HG03354 (cell line): ENCODE measurements at regions not wholly inside any gene's neighbourhood (a gene's known extent, or its start where the extent isn't known, plus 50 kb on each side); places are given as distances from the start of the nearest gene placed in this dataset.

Source experiments
- ATAC-seq: cut with Tn5 transposase; IDR thresholded peaks from one replicate; pipeline ENCODE4 v1.9.1; 2021; ENCODE audit warnings: mild to moderate bottlenecking; ENCODE audit not compliant: unreplicated experiment, poor library complexity, severe bottlenecking

DNA sequence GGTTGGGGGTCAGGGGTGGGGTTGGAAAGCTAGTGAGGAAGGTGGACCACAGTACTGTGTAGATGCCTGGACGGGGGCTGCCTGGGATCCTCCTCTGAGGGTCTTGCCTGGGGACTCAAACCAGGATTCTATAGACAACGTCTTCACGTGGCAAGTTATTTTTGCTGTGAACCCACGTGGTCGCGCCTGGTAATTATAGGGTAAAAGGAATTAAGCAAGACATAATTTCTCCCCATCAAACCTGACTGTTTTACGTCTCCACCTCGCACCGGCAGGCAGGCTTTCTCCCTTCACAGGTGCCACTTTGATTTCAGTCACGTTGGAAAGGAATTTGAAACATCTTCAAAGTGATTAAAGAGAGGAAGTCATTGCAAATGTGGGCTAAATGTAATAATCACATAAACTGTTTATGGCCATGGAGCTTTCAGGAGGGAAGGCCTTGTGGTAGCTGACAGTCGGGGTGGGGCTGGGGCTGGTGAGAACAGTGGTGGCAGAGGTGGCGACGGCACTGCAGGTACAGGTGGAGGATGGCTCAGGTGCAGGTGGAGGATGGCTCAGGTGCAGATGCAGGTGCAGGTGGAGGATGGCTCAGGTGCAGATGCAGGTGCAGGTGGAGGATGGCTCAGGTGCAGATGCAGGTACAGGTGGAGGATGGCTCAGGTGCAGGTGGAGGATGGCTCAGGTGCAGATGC is 197.1 kb upstream of the NLRP1 start:
- ATAC-seq: no peak

DNA sequence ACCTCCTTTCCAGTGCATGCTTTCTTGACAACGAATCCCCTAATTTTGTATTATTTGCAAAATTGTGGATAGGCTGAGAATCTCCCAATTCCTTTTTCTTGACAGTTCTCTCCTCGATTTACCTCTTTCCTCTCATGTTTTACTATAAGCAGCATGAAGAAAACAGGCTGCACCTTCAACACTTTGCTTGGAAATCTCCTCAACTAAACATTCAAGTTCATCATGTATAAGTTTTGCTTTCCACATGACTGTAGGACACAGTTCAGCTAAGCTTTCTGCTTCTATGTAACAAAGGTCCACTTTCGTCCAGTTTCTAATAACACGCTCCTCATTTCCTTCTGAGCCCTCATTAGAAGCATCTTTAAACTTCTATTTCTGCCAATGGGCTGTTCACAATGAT is 199.0 kb upstream of the NLRP1 start:
- ATAC-seq: no peak

DNA sequence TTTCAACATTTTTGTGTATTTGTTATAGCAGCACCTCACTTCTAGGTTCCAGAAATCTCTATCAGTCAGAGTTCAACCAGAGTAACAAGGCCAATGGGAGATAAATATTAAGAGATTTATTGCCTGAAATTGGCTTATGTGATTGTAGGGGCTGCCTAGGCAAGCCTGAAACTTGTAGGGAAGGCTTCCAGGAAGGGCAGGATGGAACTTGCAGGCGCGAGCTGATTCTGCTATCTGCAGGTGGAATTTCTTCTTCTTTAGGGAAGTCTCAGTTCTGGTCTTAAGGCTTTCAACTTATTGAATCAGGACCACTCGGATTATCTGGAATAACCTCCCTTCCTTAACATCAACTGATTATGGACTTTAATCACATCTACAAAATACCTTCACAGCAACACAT is 199.5 kb upstream of the NLRP1 start:
- no peak for ATAC-seq

DNA sequence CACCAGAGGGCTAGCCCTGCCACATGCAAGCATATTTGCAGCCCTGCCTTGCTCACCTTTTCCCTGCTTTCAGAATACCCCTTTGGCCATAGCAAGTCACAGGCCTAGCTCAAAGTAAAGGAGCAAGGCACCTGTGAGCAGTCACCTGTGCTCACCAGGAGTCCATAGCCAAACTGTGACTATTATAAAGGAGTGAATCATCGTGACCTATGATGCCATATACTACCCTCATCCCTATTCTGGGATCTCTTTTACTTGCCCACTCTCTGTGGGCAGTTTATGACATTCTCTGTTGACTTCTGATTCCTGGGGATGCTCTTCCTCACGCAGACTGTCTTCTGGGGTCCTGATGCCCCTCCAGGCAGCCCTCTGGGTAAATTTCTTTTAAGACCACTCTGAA is 200.5 kb upstream of the NLRP1 start:
- ATAC-seq: no peak

DNA sequence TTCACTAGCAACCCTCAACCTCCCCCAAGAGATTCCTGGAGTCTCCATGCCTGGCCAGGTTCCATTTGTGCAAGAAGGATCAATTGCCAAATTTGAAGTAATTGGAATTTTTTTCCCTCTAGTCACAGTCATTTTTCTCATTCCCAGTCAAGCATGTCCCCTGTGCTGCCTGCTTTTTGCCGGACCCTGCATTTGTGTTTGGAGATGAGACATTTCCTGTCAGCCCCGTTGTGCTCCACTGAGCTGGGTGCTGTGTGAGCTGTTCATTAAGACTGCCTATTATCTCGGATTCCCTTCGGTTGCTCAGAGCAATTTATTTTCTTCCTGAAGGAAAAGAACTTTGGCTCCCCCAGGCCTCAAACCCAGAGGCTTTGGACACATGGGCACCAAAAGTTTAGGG is 201.0 kb upstream of the NLRP1 start:
- ATAC-seq: peak; percentile 59

DNA sequence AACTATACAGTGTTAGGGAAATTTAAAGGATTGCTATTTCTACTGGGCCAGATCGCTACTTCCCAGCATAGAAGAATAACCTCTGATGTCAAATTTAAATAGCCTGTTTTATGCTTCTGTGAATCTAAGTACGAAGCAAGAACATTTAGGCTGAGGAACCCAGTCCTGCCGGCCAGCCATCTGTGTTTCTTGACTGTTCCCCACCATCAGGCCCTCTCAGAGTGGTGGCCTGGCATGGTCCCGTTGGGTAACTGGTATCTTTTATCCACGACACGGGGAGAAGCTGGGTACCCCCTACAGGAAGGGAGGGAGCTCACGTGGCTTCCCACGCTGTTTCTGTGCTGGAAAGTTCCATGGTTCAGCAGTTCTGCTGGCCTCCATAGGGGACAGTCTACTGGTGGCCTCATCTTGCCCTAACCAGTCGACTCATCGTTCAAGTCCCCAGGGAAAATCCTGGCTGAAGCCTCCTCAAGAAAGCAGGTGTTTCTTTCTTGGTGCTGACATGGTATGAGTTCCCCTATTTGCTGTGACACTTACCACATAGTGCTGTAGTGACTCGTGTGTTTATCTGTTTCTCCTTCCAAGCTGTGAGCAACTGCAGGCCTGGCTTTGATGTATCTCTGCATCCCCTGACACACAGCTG is 201.7 kb upstream of the NLRP1 start:
- ATAC-seq: peak; percentile 81

DNA sequence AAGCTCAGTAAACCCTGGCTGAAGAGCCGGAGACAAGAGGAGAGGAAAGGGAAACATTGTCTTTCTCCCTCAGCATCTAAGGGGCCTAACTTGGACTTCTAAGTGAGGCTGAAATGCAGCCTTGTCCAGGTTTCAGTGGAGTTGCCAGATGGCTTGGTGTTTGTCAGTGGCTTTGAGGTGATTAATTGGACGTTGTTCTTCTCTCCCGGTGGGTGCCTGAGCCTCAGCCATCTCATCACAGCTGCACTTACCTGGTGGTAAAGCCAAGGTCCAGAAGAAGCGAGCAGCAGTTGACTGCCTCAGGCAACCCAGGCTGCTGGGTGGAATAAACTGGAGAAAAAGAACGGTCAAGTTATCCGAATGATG is 202.2 kb upstream of the NLRP1 start:
- peak; percentile 19 for ATAC-seq

DNA sequence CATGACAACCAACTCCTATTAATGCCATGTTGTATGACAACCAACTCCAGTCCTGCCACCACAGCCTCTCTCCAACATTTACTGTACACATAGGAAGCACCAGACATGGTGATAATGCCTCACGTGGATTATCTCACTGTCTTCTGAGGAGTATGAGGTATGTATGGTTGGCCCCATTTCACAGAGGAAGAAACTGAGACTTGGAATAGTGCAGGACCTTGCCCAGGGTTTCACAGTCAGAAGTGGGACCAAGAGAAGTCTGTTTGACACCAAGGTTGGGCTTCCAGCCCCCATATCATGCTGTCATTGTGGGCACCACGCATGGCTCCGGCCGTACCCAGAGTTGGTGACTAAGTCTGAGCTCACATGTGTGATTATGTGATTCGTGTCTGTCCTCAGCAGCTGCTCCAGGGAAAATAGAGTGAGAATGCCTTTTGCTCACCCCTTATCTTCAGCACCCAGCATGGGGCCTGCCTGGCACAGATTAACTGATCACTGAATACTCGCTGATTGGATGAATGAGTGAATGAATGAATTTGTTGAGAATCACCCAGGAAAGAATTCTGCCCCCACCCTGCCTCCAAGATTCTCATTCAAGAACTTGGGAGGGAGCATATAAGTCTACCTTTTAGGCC is 204.1 kb upstream of the NLRP1 start:
- ATAC-seq: no peak

DNA sequence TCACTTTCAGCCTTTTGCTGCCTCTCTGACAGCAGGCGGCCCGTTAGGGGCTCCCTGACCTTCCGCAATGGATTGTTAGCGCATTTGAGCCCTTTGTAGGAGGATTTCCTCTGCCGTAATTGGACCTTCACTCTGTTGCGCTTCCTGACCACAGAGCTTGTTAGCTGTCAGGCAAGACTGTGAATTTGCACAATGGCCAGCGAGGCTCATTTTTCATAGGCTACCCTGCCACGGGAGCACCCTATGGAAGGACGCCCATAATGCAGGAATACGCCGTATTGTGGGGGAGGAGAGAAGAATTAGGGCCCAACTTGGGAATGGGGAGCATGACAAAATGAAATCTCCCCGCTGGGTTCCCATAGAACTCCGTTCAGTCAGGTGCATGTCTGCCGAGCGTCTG is 205.2 kb upstream of the NLRP1 start:
- ATAC-seq: no peak

DNA sequence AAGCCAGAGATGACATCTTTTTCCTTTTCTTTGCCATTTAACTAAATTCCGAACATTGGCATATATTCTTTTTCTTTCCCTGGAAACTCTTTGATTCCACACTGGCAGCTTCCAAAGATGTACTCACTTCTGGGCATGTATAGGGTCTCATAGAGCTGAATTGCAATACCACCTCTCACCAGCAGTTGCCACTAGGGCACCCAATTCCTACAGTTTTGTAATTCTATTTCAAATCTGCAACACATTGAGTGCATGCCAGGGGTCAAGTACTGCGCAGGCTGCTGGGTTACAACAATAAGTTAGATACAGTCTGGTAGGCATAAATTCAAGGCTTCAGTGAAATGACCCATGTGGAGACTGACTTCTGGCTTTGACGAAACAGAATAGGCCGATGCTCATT is 208.8 kb upstream of the NLRP1 start:
- no peak for ATAC-seq

DNA sequence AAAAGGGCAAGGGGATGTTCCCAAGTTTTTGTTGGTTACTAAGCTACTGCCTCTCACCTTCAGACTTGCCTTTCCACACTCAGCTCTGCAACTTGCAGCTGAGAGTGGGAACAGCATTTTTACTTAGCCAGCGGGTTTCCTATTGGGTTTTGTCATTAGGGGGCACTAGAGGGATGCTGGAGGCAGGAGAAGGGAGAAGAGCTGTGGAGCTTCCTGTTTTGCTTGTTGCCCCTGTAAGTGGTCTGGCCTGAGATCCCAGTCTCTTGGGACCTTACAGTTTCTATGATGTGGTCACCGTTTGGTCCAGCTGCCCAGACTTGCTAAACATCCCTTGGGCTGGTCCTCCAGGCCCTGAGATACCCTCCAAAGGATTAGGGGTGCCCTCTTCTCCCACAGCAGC is 209.6 kb upstream of the NLRP1 start:
- ATAC-seq: no peak

DNA sequence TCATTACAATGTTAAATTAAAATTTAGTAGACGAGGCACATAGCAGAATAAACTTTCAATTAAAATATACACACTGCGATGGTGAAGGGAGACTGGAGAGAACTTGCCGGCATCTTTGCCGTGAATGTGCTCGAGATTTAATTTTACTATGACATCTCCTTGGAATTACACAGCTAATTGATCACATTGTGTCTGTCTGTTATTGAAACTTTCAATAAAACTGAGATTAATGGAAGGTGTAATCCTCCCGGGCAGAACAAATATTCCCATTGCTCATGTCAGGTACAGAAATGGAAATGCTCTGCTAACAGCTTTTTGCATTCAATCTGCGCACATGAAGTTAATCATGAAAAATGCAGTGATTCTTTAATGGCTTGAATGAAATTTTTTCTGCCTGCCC is 210.1 kb upstream of the NLRP1 start:
- no peak for ATAC-seq

DNA sequence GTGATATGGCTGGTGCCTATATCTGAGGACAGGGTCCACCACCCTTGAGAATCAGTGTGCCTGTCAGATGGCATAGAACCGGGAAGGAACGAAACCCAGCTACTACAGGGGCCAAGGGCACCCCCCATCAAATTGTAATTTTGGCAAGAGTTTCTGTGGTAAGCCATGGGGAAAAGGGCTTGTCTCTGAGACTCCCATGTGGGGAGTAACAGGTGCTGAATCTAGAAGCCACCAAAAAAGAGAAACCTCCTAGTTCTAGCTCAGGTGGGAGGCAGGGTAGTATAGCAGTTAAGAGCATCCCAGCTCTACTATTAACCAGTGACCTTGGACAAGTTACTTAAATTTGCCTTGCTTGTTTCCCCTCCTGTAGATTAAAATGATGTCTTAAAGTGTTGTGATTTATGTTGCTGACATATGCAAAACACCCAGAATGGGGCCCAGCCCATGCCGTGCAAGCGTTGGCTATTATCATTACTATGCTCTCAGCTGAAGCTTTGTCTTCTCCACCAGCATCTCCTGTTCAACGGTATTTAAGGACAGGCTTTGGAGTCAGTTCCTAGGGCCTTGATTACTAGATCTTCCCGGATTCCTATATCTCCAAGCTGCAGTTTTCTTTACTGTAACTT is 210.7 kb upstream of the NLRP1 start:
- ATAC-seq: no peak

DNA sequence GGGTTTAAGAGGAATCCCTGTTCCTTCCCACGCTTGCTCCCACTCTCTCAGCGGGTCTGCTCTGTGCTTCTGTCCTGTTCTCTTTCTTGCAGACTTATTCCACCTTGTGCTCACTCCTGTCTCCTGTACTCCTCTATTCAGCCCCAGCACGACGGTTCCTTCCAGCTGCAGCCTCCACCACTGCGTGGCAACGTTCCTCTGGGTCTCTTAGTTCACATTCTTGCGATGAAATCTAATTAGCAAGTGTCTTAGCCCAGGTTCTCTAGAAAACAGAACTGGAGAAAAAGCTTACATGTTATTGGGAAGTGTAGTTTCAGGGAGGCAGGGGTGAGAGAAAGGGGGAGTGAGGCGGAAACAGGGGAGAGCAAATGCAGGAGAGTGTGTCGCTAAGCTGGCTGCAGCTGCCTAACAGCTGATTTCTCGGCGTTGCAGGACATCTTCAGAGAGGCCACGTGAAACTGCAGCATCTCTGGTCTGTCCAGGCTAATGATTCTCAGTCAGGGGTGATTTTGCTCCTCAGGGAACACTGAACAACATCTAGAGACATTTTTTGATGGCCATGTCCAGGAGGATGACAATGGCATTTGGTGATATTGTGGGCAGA is 213.2 kb upstream of the NLRP1 start:
- ATAC-seq: no peak

DNA sequence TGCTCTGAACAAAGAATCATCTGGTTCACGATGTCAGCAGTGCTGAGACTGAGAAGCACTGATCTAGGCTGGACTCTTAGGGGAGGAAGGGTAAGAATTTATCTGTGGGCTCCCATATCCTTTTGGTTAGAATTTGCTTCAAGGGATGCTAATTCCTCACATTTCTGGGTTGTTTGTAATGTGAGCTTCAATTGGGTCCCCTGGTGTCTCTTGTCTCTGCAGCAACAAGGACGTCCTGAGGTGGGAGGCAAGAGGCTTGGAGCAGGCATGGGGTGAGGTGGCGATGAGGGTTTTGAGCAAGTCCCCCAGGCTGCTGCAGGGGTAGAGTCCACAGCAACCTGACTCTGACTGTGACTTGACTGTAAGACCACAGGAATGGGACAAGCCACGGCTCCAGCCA is 213.8 kb upstream of the NLRP1 start:
- no peak for ATAC-seq

DNA sequence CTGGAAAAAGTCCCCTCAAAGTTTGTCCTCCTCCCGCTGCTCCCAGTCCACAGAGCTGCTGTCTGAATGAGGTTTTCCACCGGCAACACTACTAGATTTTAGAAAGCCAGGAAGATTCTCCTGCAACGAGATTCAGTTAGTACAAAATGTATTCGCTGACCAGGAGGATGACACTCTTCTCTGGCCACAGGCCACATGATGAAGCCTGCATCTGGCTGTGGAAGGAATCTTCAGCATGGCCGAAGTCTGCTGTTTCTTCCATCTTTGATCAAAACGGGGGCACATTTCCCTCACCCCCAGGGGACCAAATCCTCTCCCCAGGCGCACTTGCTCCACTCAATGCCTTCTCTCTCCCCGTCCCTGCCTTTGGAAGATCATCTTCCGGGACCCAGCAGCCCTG is 215.8 kb upstream of the NLRP1 start:
- no peak for ATAC-seq

DNA sequence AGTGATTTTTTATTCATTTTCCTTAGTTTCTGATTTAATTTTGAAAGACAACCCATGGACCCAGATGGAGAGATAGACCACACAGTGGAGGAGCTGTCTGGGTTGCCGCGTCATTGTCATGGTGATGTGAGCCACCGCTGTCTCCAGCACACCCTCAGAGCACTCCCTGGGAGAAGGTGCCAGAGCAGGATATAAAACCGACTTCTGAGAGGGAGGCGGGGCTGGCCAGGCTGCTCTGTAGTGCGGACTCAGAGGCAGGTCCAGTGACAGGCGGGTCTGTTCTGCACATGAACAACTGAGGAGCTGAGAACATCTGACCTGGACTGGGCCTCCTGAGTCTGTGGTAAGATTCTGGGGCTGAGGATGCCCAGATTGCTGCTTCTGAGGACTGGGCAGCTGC is 216.3 kb upstream of the NLRP1 start:
- no peak for ATAC-seq

DNA sequence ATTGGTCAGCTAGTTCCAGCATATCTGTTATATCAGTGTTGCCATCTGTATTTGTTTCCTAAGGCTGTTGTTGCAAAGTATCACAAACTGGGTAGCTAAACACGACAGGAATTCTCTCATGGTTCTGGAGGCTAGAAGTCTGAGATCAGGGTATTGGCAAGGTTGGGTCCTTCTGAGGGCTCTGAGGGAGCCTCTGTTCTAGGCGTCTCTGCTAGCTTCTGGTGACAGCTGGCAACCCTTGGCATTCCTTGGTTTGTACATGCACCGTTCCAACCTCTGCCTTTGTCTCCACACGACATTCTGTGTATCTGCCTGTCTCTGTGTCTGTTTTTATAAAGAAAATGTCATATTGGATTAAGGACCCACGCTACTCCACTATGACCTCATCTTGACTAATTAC is 219.9 kb upstream of the NLRP1 start:
- no peak for ATAC-seq

DNA sequence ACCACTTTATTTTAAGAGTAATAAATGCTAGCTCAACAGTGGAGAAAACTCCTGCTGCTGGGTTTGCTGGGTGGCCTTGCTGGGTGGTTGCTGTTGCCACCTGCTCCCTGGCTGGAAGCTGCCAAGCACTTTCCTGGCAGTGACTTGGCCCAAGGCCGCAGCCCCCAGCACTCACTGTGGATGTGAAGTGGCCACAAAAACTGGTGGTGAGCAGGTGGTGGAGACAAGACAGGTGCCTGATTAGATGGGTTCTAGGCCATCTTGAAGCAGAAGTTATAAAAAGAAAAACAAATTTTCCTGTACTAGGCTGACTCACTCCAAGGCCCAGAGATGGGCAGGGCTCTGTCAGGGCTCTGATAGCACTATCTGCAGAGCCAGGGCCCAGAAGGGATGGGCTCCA is 224.7 kb upstream of the NLRP1 start:
- no peak for ATAC-seq

DNA sequence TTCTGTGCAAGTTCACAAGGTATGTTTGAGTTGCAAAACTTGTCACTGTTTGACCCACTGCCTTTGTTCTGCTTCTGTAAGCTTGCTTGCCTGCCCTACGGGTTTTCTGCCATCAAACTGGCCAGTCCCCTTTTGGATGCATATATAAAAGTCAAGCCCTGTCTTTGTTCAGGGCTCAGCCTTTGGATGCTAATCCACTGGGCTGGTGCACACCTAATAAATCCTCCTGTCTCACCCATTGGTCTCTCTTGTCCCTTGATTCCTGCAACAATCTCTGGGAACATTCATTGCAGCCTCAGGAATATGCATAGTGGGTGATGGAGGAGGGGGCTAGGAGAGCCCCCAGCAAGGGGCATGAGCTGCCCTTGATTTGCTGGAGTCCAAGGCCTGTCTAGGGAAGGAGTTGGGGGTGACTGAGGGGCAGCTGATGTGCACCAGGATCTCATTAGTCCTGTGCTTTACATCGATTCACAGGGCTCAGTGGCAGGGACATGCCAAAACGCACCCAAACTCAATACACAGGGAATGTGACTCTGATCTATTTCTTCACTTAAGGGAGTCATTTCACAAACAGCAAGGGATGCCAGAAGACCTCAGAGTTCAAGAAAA is 225.4 kb upstream of the NLRP1 start:
- no peak for ATAC-seq
